ENCODE measurements at regions not wholly inside any gene's neighbourhood (a gene's known extent, or its start where the extent isn't known, plus 50 kb on each side); places are given as distances from the start of the nearest gene placed in this dataset.

DNA sequence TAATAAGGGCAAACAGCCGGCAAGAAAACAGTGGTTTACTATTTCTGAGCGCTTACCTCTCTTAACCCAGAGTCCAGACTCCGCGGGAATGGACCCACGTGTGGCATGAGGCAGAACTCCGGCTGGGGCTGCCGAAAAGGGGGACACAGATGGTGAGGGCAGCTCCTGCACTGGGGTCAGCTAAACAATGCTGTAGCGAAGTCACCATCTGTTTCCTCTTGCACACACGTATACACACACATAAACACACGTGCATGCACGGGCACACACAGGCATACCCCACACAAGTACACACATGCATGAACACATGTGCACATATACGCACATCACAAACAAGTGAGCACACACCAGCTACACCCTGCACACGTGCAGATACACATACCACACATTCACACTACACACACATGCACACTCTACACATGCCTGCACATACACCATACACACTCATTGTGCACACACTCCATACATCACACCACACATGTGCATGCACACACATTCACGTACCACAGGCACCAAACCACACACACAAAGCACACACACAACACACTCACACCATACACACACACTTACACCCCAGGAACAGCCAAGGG, 105.9 kb upstream of the ID2 start:
- no peak for DNase-seq (ENCODE audit: low read depth in 1 of 2, low spot score in 1 of 2)
- H3K27me3 ChIP-seq: no peaks in the 10 kb centered on the region
- TF ChIP-seq CTCF (IDR thresholded peaks at IDR 0.05; ENCODE audit: low read depth, low read length): no peak
- peaks cover 24% of the 10 kb centered on the region for H3K4me1 ChIP-seq (ENCODE audit: low read depth)
- H3K9me3 ChIP-seq (ENCODE audit: low read depth): no peaks in the 10 kb centered on the region
- H3K4me3 ChIP-seq: no peak overlapping the region
- no peak overlapping the region for H3K27ac ChIP-seq
- no peaks in the 10 kb centered on the region for H3K36me3 ChIP-seq

GRCh38 chr2:8576525-8577167, 105.2 kb upstream of the ID2 start:
- Histone ChIP-seq H3K36me3 (no peaks in the 10 kb centered on the region), H3K27ac (no peak overlapping the region), H3K27me3 (no peaks in the 10 kb centered on the region), H3K9me3 (ENCODE audit: low read depth) (no peaks in the 10 kb centered on the region), H3K4me3 (no peak overlapping the region), H3K4me1 (ENCODE audit: low read depth) (peaks cover 27% of the 10 kb centered on the region)
- DNase-seq (ENCODE audit: low read depth in 1 of 2, low spot score in 1 of 2): no peak
- TF ChIP-seq CTCF (IDR thresholded peaks at IDR 0.05; ENCODE audit: low read depth, low read length): no peak

- Histone ChIP-seq H3K27ac (no peak overlapping the region), H3K36me3 (no peaks in the 10 kb centered on the region), H3K4me1 (ENCODE audit: low read depth) (peaks cover 27% of the 10 kb centered on the region), H3K4me3 (no peak overlapping the region), H3K27me3 (no peaks in the 10 kb centered on the region), H3K9me3 (ENCODE audit: low read depth) (no peaks in the 10 kb centered on the region)
- DNase-seq (ENCODE audit: low read depth in 1 of 2, low spot score in 1 of 2): no peak
- TF ChIP-seq CTCF (IDR thresholded peaks at IDR 0.05; ENCODE audit: low read depth, low read length): no peak
Observed at GRCh38 chr2:8577573-8577972, 104.3 kb upstream of the ID2 start.

DNA sequence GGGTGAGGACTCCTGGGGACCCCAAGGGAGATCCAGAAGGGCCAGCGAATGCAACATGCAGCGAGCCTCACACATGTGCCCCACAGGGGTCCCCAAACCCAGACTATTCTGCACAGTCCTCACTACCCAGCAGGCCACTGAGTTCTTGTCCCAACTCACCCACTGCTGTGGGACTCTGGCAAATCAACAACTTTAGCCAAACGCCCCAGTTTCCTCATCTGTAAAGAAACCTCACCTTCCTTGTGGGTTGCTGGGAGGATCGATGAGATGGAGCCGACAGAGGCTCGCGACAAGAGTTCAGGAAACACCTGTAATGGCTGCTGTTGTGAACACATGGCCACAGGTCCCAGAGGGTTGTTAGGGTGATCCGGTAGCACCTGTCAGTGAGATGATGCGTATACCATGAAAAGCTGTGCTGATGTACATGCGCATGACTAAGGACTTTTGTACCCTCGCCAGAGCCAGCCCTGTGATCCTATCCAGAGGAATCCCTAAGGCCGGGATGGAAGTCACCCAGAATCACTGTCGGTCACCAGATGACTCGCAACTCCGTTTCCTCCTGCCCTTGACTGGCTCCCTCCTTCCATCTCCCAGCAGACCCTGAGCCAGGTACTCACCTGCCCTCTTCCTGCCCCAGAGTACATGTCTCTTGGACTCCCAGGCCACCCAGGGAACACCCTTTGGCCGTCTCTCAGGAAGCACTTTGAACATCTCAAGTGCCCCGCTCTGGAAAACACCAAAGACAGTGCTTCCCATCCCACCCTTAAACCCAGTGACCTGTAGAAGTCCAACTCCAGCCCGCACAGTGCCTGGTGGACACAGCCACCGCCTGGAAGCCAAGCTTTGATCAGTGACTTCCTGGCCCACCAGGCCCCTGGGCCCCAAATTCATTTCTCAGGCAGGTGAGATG, 103.3 kb upstream of the ID2 start:
- Histone ChIP-seq H3K4me1 (ENCODE audit: low read depth) (peaks cover 29% of the 10 kb centered on the region), H3K36me3 (no peaks in the 10 kb centered on the region), H3K27ac (no peak overlapping the region), H3K27me3 (no peaks in the 10 kb centered on the region), H3K9me3 (ENCODE audit: low read depth) (no peaks in the 10 kb centered on the region), H3K4me3 (no peak overlapping the region)
- TF ChIP-seq CTCF (IDR thresholded peaks at IDR 0.05; ENCODE audit: low read depth, low read length): no peak
- no peak for DNase-seq (ENCODE audit: low read depth in 1 of 2, low spot score in 1 of 2)

- no peak for DNase-seq (ENCODE audit: low read depth in 1 of 2, low spot score in 1 of 2)
- TF ChIP-seq CTCF (IDR thresholded peaks at IDR 0.05; ENCODE audit: low read depth, low read length): no peak
Observed at GRCh38 chr2:8579485-8580085, 102.3 kb upstream of the ID2 start.

More at GRCh38 chr2:8579485-8580085, 102.3 kb upstream of the ID2 start:
- Histone ChIP-seq H3K4me3 (no peak overlapping the region), H3K27ac (no peak overlapping the region), H3K27me3 (no peaks in the 10 kb centered on the region), H3K9me3 (ENCODE audit: low read depth) (no peaks in the 10 kb centered on the region), H3K4me1 (ENCODE audit: low read depth) (peaks cover 29% of the 10 kb centered on the region), H3K36me3 (no peaks in the 10 kb centered on the region)
